K562 (cell line): ENCODE measurements at regions not wholly inside any gene's neighbourhood (a gene's known extent, or its start where the extent isn't known, plus 50 kb on each side); places are given as distances from the start of the nearest gene placed in this dataset.
"Not testable (repeated sequence)": the region's sequence is repeated elsewhere in the genome, so short reads cannot be mapped to it uniquely, and the experiment has no call there.

Source experiments
- ATAC-seq: fragments of 200-7000 bp; cut with Tn5 transposase; 3 replicates; pipeline ENCODE4 v1.9.1; 2020; ENCODE audit warnings: moderate library complexity
- BruUV-seq: library from RNA; stranded (reverse); fragments of 400-500 nt; replicated peaks from 2 replicates; lab custom pipeline; 2021; lab: Mats Ljungman, UMichigan
- CTCF ChIA-PET: fragments of 300-600 bp; formaldehyde crosslinking; extraction: SDS; loops from one replicate; lab custom pipeline; 2021; ENCODE audit warnings: low intra/inter-chr PET ratio; lab: Yijun Ruan, JAX
- POLR2A ChIA-PET: fragments of 300-600, 350-650 bp; sonication (Branson Sonifier 250); formaldehyde crosslinking; extraction: SDS; loops from one replicate; lab custom pipeline; 2021; ENCODE audit warnings: antibody characterized with exemption, inconsistent platforms; lab: Yijun Ruan, JAX
- DNase-seq, 4 experiments: peaks; one replicate each; pipeline versions ENCODE4 v3.0.0 to v3.0.0-alpha.2; 2011 to 2018; ENCODE audit warnings: low spot score in 3 of 4, mixed read lengths in 3 of 4; ENCODE audit errors: extremely low read depth in 1 of 4
- FAIRE-seq: peaks from 2 replicates; lab custom pipeline; 2011; peaks lifted over from hg19 to GRCh38; lab: Jason Lieb, UNC
- H2AFZ ChIP-seq: 2 replicates; pipeline ENCODE4 v1.6.0; 2011; ENCODE audit warnings: low read depth, low read length, control low read depth, inconsistent platforms
- H3K27ac ChIP-seq: fragments of 200-600 bp; 3 replicates; pipeline ENCODE4 v1.8.0; 2011; ENCODE audit warnings: low read depth, mild to moderate bottlenecking, control low read depth, inconsistent platforms, low read length, moderate library complexity, mixed read lengths; ENCODE audit errors: extremely low read depth
- H3K27me3 ChIP-seq, 2 experiments: fragments of 300-600 bp in 1 of 2; 2 replicates in 1 of 2; 3 replicates in 1 of 2; pipeline versions ENCODE4 v1.6.0 to v1.8.0; 2011; ENCODE audit warnings: inconsistent platforms in 2 of 2, low read length in 2 of 2, mild to moderate bottlenecking in 1 of 2, mixed read lengths in 1 of 2, moderate library complexity in 1 of 2; ENCODE audit not compliant: control insufficient read depth in 2 of 2, insufficient read depth in 2 of 2
- H3K36me3 ChIP-seq: fragments of 300-600 bp; 3 replicates; pipeline ENCODE4 v1.8.0; 2011; ENCODE audit warnings: mild to moderate bottlenecking, low read length, inconsistent platforms; ENCODE audit not compliant: control insufficient read depth, insufficient read depth
- H3K4me1 ChIP-seq, 2 experiments: fragments of 200-600 bp in 1 of 2; replicated peaks in 1 of 2; 2 replicates in 1 of 2; 3 replicates in 1 of 2; pipeline versions ENCODE4 v1.5.1 to v1.8.0; 2011; ENCODE audit warnings: inconsistent platforms in 2 of 2, low read length in 2 of 2, mild to moderate bottlenecking in 1 of 2, mixed read lengths in 1 of 2, moderate library complexity in 1 of 2; ENCODE audit not compliant: control insufficient read depth in 2 of 2, insufficient read depth in 2 of 2
- H3K4me2 ChIP-seq: 2 replicates; pipeline ENCODE4 v1.6.1; 2011; ENCODE audit warnings: low read length, control low read depth, inconsistent platforms, mixed read lengths; ENCODE audit not compliant: insufficient read depth
- H3K4me3 ChIP-seq: fragments of 200-600 bp; sonication (generic), shearing (Covaris generic); 2 replicates; pipeline ENCODE4 v1.5.1; 2016; ENCODE audit warnings: control low read depth, inconsistent platforms
- H3K79me2 ChIP-seq: fragments of 200-600 bp; 3 replicates; pipeline ENCODE4 v1.8.0; 2011; ENCODE audit warnings: low read length, inconsistent platforms; ENCODE audit not compliant: control insufficient read depth, insufficient read depth
- H3K9ac ChIP-seq, 2 experiments: 2 replicates each; pipeline versions ENCODE4 v1.6.0 to v1.6.1; 2011; ENCODE audit warnings: low read depth in 2 of 2, low read length in 2 of 2, control low read depth in 1 of 2, inconsistent platforms in 1 of 2, mild to moderate bottlenecking in 1 of 2, mixed read lengths in 1 of 2; ENCODE audit not compliant: insufficient read depth in 1 of 2
- H3K9me1 ChIP-seq: one replicate; pipeline ENCODE4 v1.6.0; 2011; ENCODE audit warnings: inconsistent platforms, mild to moderate bottlenecking, low read length, moderate library complexity; ENCODE audit not compliant: control insufficient read depth, insufficient read depth
- H3K9me3 ChIP-seq: replicated peaks from 2 replicates; pipeline ENCODE4 v1.5.1; 2011; ENCODE audit warnings: low read depth, low read length, inconsistent platforms; ENCODE audit not compliant: control insufficient read depth, insufficient read depth
- H4K20me1 ChIP-seq: replicated peaks from 2 replicates; pipeline ENCODE4 v1.6.1; 2011; ENCODE audit warnings: low read length, inconsistent platforms, mixed read lengths; ENCODE audit not compliant: control insufficient read depth, insufficient read depth
- ARID3B ChIP-seq: fragments of 250-450 bp; sonication (Bioruptor Pico); IDR thresholded peaks from 2 replicates; pipeline ENCODE4 v1.4.0; 2020; ENCODE audit warnings: borderline replicate concordance
- BDP1 ChIP-seq: IDR thresholded peaks from 3 replicates; pipeline ENCODE4 v1.6.1; 2011; ENCODE audit not compliant: insufficient read length, insufficient read depth
- DLX4 ChIP-seq: fragments of 250-450 bp; sonication (Bioruptor Pico); IDR thresholded peaks from 2 replicates; pipeline ENCODE4 v1.6.1; 2021; ENCODE audit warnings: mild to moderate bottlenecking
- ETV1 ChIP-seq: fragments of 450-650 bp; conservative IDR thresholded peaks from 2 replicates; pipeline ENCODE4 v1.6.1; 2016; ENCODE audit warnings: missing genetic modification characterization, control low read depth, low read depth, missing compliant biosample characterization
- ILK ChIP-seq: fragments of 450-650 bp; IDR thresholded peaks from 2 replicates; pipeline ENCODE4 v1.6.1; 2016; ENCODE audit warnings: missing genetic modification characterization, low read depth, mild to moderate bottlenecking, missing compliant biosample characterization, moderate library complexity, borderline replicate concordance
- KHSRP ChIP-seq: fragments of 450-650 bp; IDR thresholded peaks from 2 replicates; pipeline ENCODE4 v1.6.1; 2017
- TSC22D4 ChIP-seq: fragments of 450-650 bp; IDR thresholded peaks from 2 replicates; pipeline ENCODE4 v1.6.1; 2016; ENCODE audit warnings: missing genetic modification characterization, missing biosample characterization, control low read depth
- XRCC3 ChIP-seq: fragments of 450-650 bp; IDR thresholded peaks from 2 replicates; pipeline ENCODE4 v1.6.1; 2017; ENCODE audit warnings: mild to moderate bottlenecking, moderate library complexity
- ZNF239 ChIP-seq: fragments of 250-450 bp; sonication (Bioruptor Pico); IDR thresholded peaks from 2 replicates; pipeline ENCODE4 v1.4.0; 2020; ENCODE audit warnings: mild to moderate bottlenecking
- ZNF518B ChIP-seq: fragments of 250-450 bp; sonication (Bioruptor Pico); IDR thresholded peaks from 2 replicates; pipeline ENCODE4 v1.5.0; 2021; ENCODE audit warnings: mild to moderate bottlenecking, moderate library complexity
- WGBS: fragments of 100-300 bp; shearing (Covaris generic); methylation state at CpG from one replicate; pipeline ENCODE4 v1.1.6; 2016; ENCODE audit warnings: low coverage, mixed read lengths; ENCODE audit not compliant: insufficient coverage; ENCODE audit errors: missing lambda C conversion rate; 5-methylcytosine and 5-hydroxymethylcytosine counted together
- in situ Hi-C: fragments of 300-500 bp; cut with MboI; formaldehyde crosslinking; loops from 4 replicates; pipeline ENCODE4 v1.15.0; 2018; ENCODE audit warnings: inconsistent platforms, mixed read lengths
- intact Hi-C: fragments of 100-400 bp; cut with micrococcal nuclease; formaldehyde crosslinking; loops from 2 replicates; pipeline ENCODE4 v1.14.2; 2022

GRCh38 chrX:63575700-63576099 lies 209.3 kb downstream of the ARHGEF9 start:
- H3K27ac ChIP-seq, H3K9ac ChIP-seq, FAIRE-seq, DNase-seq, H2AFZ ChIP-seq, CTCF ChIA-PET, H3K9me1 ChIP-seq, H3K4me3 ChIP-seq, H3K36me3 ChIP-seq, H3K4me1 ChIP-seq, H3K4me2 ChIP-seq, ATAC-seq, in situ Hi-C loops, POLR2A ChIA-PET, H3K27me3 ChIP-seq, intact Hi-C loops, H3K79me2 ChIP-seq, BruUV-seq, H4K20me1 ChIP-seq, H3K9me3 ChIP-seq: not testable (repeated sequence)
- WGBS, result 17% methylated on average over 1 of the region's 3 CpGs

GRCh38 chrX:63566856-63567255 lies 215.7 kb upstream of the SPIN4 start:
- no peaks in the 10 kb centered on the region for H3K9me1 ChIP-seq
- no TSS peak for BruUV-seq
- no peak overlapping the region for H3K4me2 ChIP-seq
- in situ Hi-C loops, result no loop called here
- H3K4me1 ChIP-seq, result no peaks in the 10 kb centered on the region
- FAIRE-seq (no peak), DNase-seq (no peak), ATAC-seq (no peak)
- intact Hi-C loops, result no loop called here
- no peak overlapping the region for H2AFZ ChIP-seq
- H3K79me2 ChIP-seq, result no peaks in the 10 kb centered on the region
- no peak overlapping the region for H3K4me3 ChIP-seq
- H3K36me3 ChIP-seq, result no peaks in the 10 kb centered on the region
- H3K9ac ChIP-seq, result no peak overlapping the region
- POLR2A ChIA-PET, result no interaction called here
- no peaks in the 10 kb centered on the region for H3K9me3 ChIP-seq
- no peak overlapping the region for H3K27ac ChIP-seq
- H4K20me1 ChIP-seq, result no peaks in the 10 kb centered on the region
- H3K27me3 ChIP-seq, result no peaks in the 10 kb centered on the region
- CTCF ChIA-PET, result no interaction called here
- TF ChIP-seq BDP1 (no peak), ZNF518B (CRISPR knock-in tag) (no peak), XRCC3 (no peak), KHSRP (no peak), ARID3B (no peak), TSC22D4 (tag) (no peak), ILK (tag) (no peak), DLX4 (CRISPR knock-in tag) (no peak), ETV1 (tag) (no peak), ZNF239 (no peak)
